ENCODE measurements at regions not wholly inside any gene's neighbourhood (a gene's known extent, or its start where the extent isn't known, plus 50 kb on each side); places are given as distances from the start of the nearest gene placed in this dataset.

- DNase-seq (ENCODE audit: low read depth in 2 of 2) = no peak
These were observed 1598.4 kb upstream of the TMEM132C start for GRCh38 chr12:126668538-126668937.

- DNase-seq (ENCODE audit: low read depth in 2 of 2) = no peak
These were observed 1598.0 kb upstream of the TMEM132C start for GRCh38 chr12:126668961-126669360.

- DNase-seq (ENCODE audit: low read depth in 2 of 2) = no peak
These were observed 1590.5 kb upstream of the TMEM132C start for GRCh38 chr12:126676434-126676833.

- DNase-seq (ENCODE audit: low read depth in 2 of 2) = no peak
These were observed 1585.3 kb upstream of the TMEM132C start for GRCh38 chr12:126681676-126682075.

GRCh38 chr12:126684703-126685102, 1582.3 kb upstream of the TMEM132C start:
- no peak for DNase-seq (ENCODE audit: low read depth in 2 of 2)

- DNase-seq (ENCODE audit: low read depth in 2 of 2) = no peak
These were observed 1581.3 kb upstream of the TMEM132C start for GRCh38 chr12:126685636-126686035.

GRCh38 chr12:126688556-126688955, 1578.4 kb upstream of the TMEM132C start:
- DNase-seq (ENCODE audit: low read depth in 2 of 2) = no peak

GRCh38 chr12:126700096-126700495, 1566.9 kb upstream of the TMEM132C start:
- DNase-seq (ENCODE audit: low read depth in 2 of 2) = no peak

- DNase-seq (ENCODE audit: low read depth in 2 of 2) = no peak
These were observed 1562.4 kb upstream of the TMEM132C start for GRCh38 chr12:126704609-126705008.

GRCh38 chr12:126706300-126706699, 1560.7 kb upstream of the TMEM132C start:
- no peak for DNase-seq (ENCODE audit: low read depth in 2 of 2)

- no peak for DNase-seq (ENCODE audit: low read depth in 2 of 2)
These were observed 1558.5 kb upstream of the TMEM132C start for GRCh38 chr12:126708492-126708896.

- no peak for DNase-seq (ENCODE audit: low read depth in 2 of 2)
These were observed 1548.6 kb upstream of the TMEM132C start for GRCh38 chr12:126718365-126718764.

- no peak for DNase-seq (ENCODE audit: low read depth in 2 of 2)
These were observed 1546.9 kb upstream of the TMEM132C start for GRCh38 chr12:126719912-126720705.

- DNase-seq (ENCODE audit: low read depth in 2 of 2) = no peak
These were observed 1540.3 kb upstream of the TMEM132C start for GRCh38 chr12:126726481-126727217.

GRCh38 chr12:126727218-126728075, 1539.5 kb upstream of the TMEM132C start:
- no peak for DNase-seq (ENCODE audit: low read depth in 2 of 2)

- no peak for DNase-seq (ENCODE audit: low read depth in 2 of 2)
These were observed 1532.7 kb upstream of the TMEM132C start for GRCh38 chr12:126734296-126734695.

- DNase-seq (ENCODE audit: low read depth in 2 of 2) = no peak
These were observed 1532.3 kb upstream of the TMEM132C start for GRCh38 chr12:126734710-126735109.

- no peak for DNase-seq (ENCODE audit: low read depth in 2 of 2)
These were observed 1525.3 kb upstream of the TMEM132C start for GRCh38 chr12:126741536-126742240.

GRCh38 chr12:126742241-126742641, 1524.7 kb upstream of the TMEM132C start:
- no peak for DNase-seq (ENCODE audit: low read depth in 2 of 2)

GRCh38 chr12:126747530-126748149, 1519.3 kb upstream of the TMEM132C start:
- DNase-seq (ENCODE audit: low read depth in 2 of 2) = peak; percentile 27 to 50

- no peak for DNase-seq (ENCODE audit: low read depth in 2 of 2)
These were observed 1514.9 kb upstream of the TMEM132C start for GRCh38 chr12:126752021-126752420.
